HepG2 (cell line): ENCODE measurements at regions not wholly inside any gene's neighbourhood (a gene's known extent, or its start where the extent isn't known, plus 50 kb on each side); places are given as distances from the start of the nearest gene placed in this dataset.

ENCODE experiments used
- ATAC-seq: fragments of 200-7000 bp; cut with Tn5 transposase; 3 replicates; pipeline ENCODE4 v1.9.1; 2020; ENCODE audit warnings: mild to moderate bottlenecking, moderate library complexity
- BruUV-seq: library from RNA; stranded (reverse); fragments of 400-500 nt; replicated peaks from 2 replicates; lab custom pipeline; 2021; lab: Mats Ljungman, UMichigan
- CTCF ChIA-PET: fragments of 300-600 bp; formaldehyde crosslinking; extraction: SDS; loops from one replicate; lab custom pipeline; 2021; ENCODE audit warnings: low total read pairs, inconsistent platforms, low intra/inter-chr PET ratio; lab: Yijun Ruan, JAX
- POLR2A ChIA-PET: fragments of 350-600 bp; sonication (Branson Sonifier 250); formaldehyde crosslinking; loops from one replicate; lab custom pipeline; 2020; ENCODE audit warnings: antibody characterized with exemption, inconsistent platforms; lab: Yijun Ruan, JAX
- DNase-seq: peaks from one replicate; pipeline ENCODE4 v3.0.0-alpha.2; 2015; ENCODE audit warnings: low spot score
- FAIRE-seq: peaks from 3 replicates; lab custom pipeline; 2011; peaks lifted over from hg19 to GRCh38; lab: Jason Lieb, UNC
- H2AFZ ChIP-seq: one replicate; pipeline ENCODE4 v1.6.1; 2011; ENCODE audit warnings: low read length, inconsistent platforms
- H3K27ac ChIP-seq: fragments of 300-600 bp; 3 replicates; pipeline ENCODE4 v1.8.0; 2011; ENCODE audit warnings: mixed run types, mild to moderate bottlenecking, mixed read lengths, low read length, inconsistent platforms; ENCODE audit not compliant: insufficient read depth; ENCODE audit errors: extremely low read length
- H3K27me3 ChIP-seq, 2 experiments: fragments of 200-600 bp in 1 of 2; 2 replicates in 1 of 2; 3 replicates in 1 of 2; pipeline versions ENCODE4 v1.6.0 to v1.8.0; 2011; ENCODE audit warnings: low read length in 2 of 2, mild to moderate bottlenecking in 2 of 2, moderate library complexity in 2 of 2, inconsistent platforms in 1 of 2; ENCODE audit not compliant: insufficient read depth in 2 of 2, control insufficient read depth in 1 of 2
- H3K36me3 ChIP-seq, 2 experiments: fragments of 200-600 bp in 1 of 2; replicated peaks in 1 of 2; 2 replicates in 1 of 2; 3 replicates in 1 of 2; pipeline versions ENCODE4 v1.5.1 to v1.8.0; 2011; ENCODE audit warnings: low read length in 2 of 2, inconsistent platforms in 1 of 2; ENCODE audit not compliant: insufficient read depth in 2 of 2, control insufficient read depth in 1 of 2
- H3K4me1 ChIP-seq: 2 replicates; pipeline ENCODE4 v1.5.1; 2012; ENCODE audit warnings: low read length, inconsistent platforms; ENCODE audit not compliant: insufficient read depth
- H3K4me2 ChIP-seq: 2 replicates; pipeline ENCODE4 v1.6.0; 2011; ENCODE audit warnings: low read depth, low read length, inconsistent platforms
- H3K4me3 ChIP-seq, 3 experiments: fragments of 200-600 bp in 1 of 3; sonication (generic), shearing (Covaris generic) in 1 of 3; replicated peaks in 1 of 3; 2 replicates each; pipeline ENCODE4 v1.5.1; 2011 to 2016; ENCODE audit warnings: low read length in 3 of 3, inconsistent platforms in 2 of 3, low read depth in 2 of 3, mild to moderate bottlenecking in 2 of 3, control low read depth in 1 of 3, mixed read lengths in 1 of 3; ENCODE audit not compliant: insufficient read depth in 1 of 3
- H3K79me2 ChIP-seq: one replicate; pipeline ENCODE4 v1.6.1; 2011; ENCODE audit warnings: low read length, inconsistent platforms; ENCODE audit not compliant: insufficient read depth
- H3K9ac ChIP-seq: 2 replicates; pipeline ENCODE4 v1.6.0; 2011; ENCODE audit warnings: mild to moderate bottlenecking, low read depth, low read length, inconsistent platforms; ENCODE audit not compliant: insufficient read depth
- H3K9me3 ChIP-seq: 2 replicates; pipeline ENCODE4 v1.5.1; 2012; ENCODE audit warnings: mild to moderate bottlenecking, low read length
- H4K20me1 ChIP-seq: 2 replicates; pipeline ENCODE4 v1.6.0; 2011; ENCODE audit warnings: inconsistent platforms, mild to moderate bottlenecking, low read length, moderate library complexity; ENCODE audit not compliant: insufficient read depth
- HNRNPK ChIP-seq: fragments of 200-400 bp; formaldehyde crosslinking; IDR thresholded peaks from 2 replicates; pipeline ENCODE4 v1.6.1; 2018; ENCODE audit warnings: low read length, low read depth, moderate library complexity, mild to moderate bottlenecking; ENCODE audit not compliant: poor library complexity, severe bottlenecking
- PCBP1 ChIP-seq: fragments of 200-400 bp; formaldehyde crosslinking; IDR thresholded peaks from 2 replicates; pipeline ENCODE4 v1.6.1; 2017; ENCODE audit warnings: mild to moderate bottlenecking, low read depth, low read length, borderline replicate concordance
- RAD51 ChIP-seq: fragments of 450-650 bp; IDR thresholded peaks from 2 replicates; pipeline ENCODE4 v1.6.1; 2016; ENCODE audit warnings: borderline replicate concordance
- ZBTB7B ChIP-seq: sonication (generic); formaldehyde crosslinking; IDR thresholded peaks from 2 replicates; pipeline ENCODE4 v1.4.0; 2020; ENCODE audit warnings: missing genetic modification reagents
- ZNF687 ChIP-seq: sonication (generic); formaldehyde crosslinking; IDR thresholded peaks from 2 replicates; pipeline ENCODE4 v1.5.1; 2020; ENCODE audit warnings: mild to moderate bottlenecking, missing genetic modification reagents, moderate library complexity
- WGBS: methylation state at CpG from one replicate; pipeline ENCODE4 v1.1.6; 2017; ENCODE audit warnings: low lambda C conversion rate; 5-methylcytosine and 5-hydroxymethylcytosine counted together
- in situ Hi-C: cut with HindIII; loops from 2 replicates; pipeline ENCODE4 v1.10.0; 2017; ENCODE audit warnings: low pct_unique_long_range_greater_than_20kb; ENCODE audit not compliant: extremely low pct_ligation_motif_present
- intact Hi-C: fragments of 100-400 bp; cut with micrococcal nuclease; formaldehyde crosslinking; loops from one replicate; pipeline ENCODE4 v1.10.0; 2022; ENCODE audit not compliant: unreplicated experiment

DNA sequence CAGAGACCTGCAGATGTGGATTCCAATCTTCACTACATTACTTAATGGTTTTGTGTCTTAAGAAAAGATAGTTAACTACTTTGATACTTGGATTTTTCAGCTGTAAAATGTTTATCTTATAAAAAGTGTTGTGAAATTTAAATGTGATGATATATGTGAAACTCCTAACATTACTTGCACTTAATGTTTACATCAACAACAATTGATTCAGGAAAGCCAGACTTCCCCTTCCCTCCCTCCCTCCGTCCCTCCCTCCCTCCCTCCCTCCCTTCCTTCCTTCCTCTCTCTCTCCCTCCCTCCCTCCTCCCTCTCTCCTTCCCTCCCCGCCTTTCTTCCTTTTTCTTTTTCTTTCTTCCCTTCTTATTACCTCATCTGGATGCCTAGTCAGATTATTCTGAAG lies 773.9 kb upstream of the FAM98A start:
- in situ Hi-C loops, result no loop called here

More for the DNA sequence above, 773.9 kb upstream of the FAM98A start:
- no peak for DNase-seq
- intact Hi-C loops, result no loop called here
- Histone ChIP-seq H3K4me2 (no peak overlapping the region), H4K20me1 (no peaks in the 10 kb centered on the region), H3K9ac (no peak overlapping the region), H3K36me3 (no peaks in the 10 kb centered on the region), H3K4me3 (no peak overlapping the region), H3K9me3 (no peaks in the 10 kb centered on the region), H2AFZ (no peak overlapping the region), H3K79me2 (no peaks in the 10 kb centered on the region), H3K4me1 (no peaks in the 10 kb centered on the region), H3K27ac (no peak overlapping the region), H3K27me3 (no peaks in the 10 kb centered on the region; a peak in 1 of 5 replicates)
- no TSS peak for BruUV-seq
- TF ChIP-seq PCBP1, result 0 out of 2 replicates have a peak, but pooled peaks have one; percentile 51
- no peak for TF ChIP-seq RAD51
- TF ChIP-seq HNRNPK, result peak; percentile 86
- TF ChIP-seq ZBTB7B (CRISPR knock-in tag), result no peak
- TF ChIP-seq ZNF687, result no peak
- 2% methylated on average over 2 of the region's 2 CpGs for WGBS
- FAIRE-seq, result no peak
- CTCF ChIA-PET, result no interaction called here
- POLR2A ChIA-PET, result no interaction called here
- no peak for ATAC-seq
